GM23248 (cell line): ENCODE measurements at regions not wholly inside any gene's neighbourhood (a gene's known extent, or its start where the extent isn't known, plus 50 kb on each side); places are given as distances from the start of the nearest gene placed in this dataset.

Experiments
- EZH2 ChIP-seq: fragments of 200-600 bp; sonication (generic); IDR thresholded peaks from 2 replicates; pipeline ENCODE4 v1.6.1; 2018; ENCODE audit warnings: antibody characterized with exemption, mild to moderate bottlenecking; ENCODE audit not compliant: insufficient read depth, poor library complexity, severe bottlenecking
- EZH2phosphoT487 ChIP-seq: fragments of 200-600 bp; sonication (generic); IDR thresholded peaks from 2 replicates; pipeline ENCODE4 v1.6.1; 2018; ENCODE audit warnings: antibody characterized with exemption, moderate library complexity, mild to moderate bottlenecking, low read depth; ENCODE audit not compliant: insufficient read depth

- no peak for TF ChIP-seq EZH2phosphoT487
- no peak for TF ChIP-seq EZH2
Measured at GRCh38 chr13:70889163-70889562, 780.9 kb upstream of the KLHL1 start.
